ENCODE measurements at regions not wholly inside any gene's neighbourhood (a gene's known extent, or its start where the extent isn't known, plus 50 kb on each side); places are given as distances from the start of the nearest gene placed in this dataset.

- TF ChIP-seq ZNF274 (IDR thresholded peaks at IDR 0.05; ENCODE audit: low read depth, low read length) (no peak), YY1 (IDR thresholded peaks at IDR 0.05; ENCODE audit: insufficient read depth, insufficient read length) (no peak), SUZ12 (IDR thresholded peaks at IDR 0.05; ENCODE audit: extremely low read depth, insufficient read depth, insufficient read length) (no peak)
Observed at GRCh38 chr4:31647786-31648185, 927.6 kb downstream of the PCDH7 start.

Data from NT2/D1 (cell line).